Activated CD8-positive, alpha-beta memory T cell treated with anti-CD3 and anti-CD28 coated beads, Interleukin-2, amount 10 ng/mL, durations not matched to agents 7 days and 5 days (primary cell): ENCODE measurements at regions not wholly inside any gene's neighbourhood (a gene's known extent, or its start where the extent isn't known, plus 50 kb on each side); places are given as distances from the start of the nearest gene placed in this dataset.
"Not testable (repeated sequence)": the region's sequence is repeated elsewhere in the genome, so short reads cannot be mapped to it uniquely, and the experiment has no call there.

Experiments used
- ATAC-seq: fragments of 150-1000 bp; cut with Tn5 transposase; one replicate; pipeline ENCODE4 v1.10.0; 2021; ENCODE audit warnings: moderate library complexity
- CTCF ChIA-PET: fragments of 350-600 bp; sonication (Branson Sonifier 250); formaldehyde crosslinking; loops from one replicate; lab custom pipeline; 2021; ENCODE audit warnings: antibody characterized with exemption; lab: Charles Lee
- DNase-seq: peaks from one replicate; pipeline ENCODE4 v3.0.0-alpha.2; 2020
- H3K27ac Mint-ChIP-seq: one replicate; pipeline ENCODE4 v1.8.0; 2021; ENCODE audit warnings: mild to moderate bottlenecking, mixed read lengths
- H3K27me3 Mint-ChIP-seq: one replicate; pipeline ENCODE4 v1.8.0; 2021; ENCODE audit warnings: mixed read lengths
- H3K36me3 Mint-ChIP-seq: one replicate; pipeline ENCODE4 v1.8.0; 2021; ENCODE audit warnings: mild to moderate bottlenecking, mixed read lengths
- H3K4me1 Mint-ChIP-seq: one replicate; pipeline ENCODE4 v1.8.0; 2021; ENCODE audit warnings: mixed read lengths
- H3K4me3 Mint-ChIP-seq: one replicate; pipeline ENCODE4 v1.8.0; 2021; ENCODE audit warnings: mild to moderate bottlenecking, moderate library complexity, mixed read lengths
- H3K9me3 Mint-ChIP-seq: one replicate; pipeline ENCODE4 v1.8.0; 2022; ENCODE audit warnings: low read depth, mixed read lengths

GRCh38 chr14:53278602-53279506, 125.7 kb upstream of the DDHD1 start:
- H3K9me3 Mint-ChIP-seq, result peaks cover 10% of the 10 kb centered on the region
- ATAC-seq, result no peak
- CTCF ChIA-PET, result no interaction called here
- H3K4me3 Mint-ChIP-seq, result no peak overlapping the region
- no peak overlapping the region for H3K27ac Mint-ChIP-seq
- peaks cover 1% of the 10 kb centered on the region for H3K36me3 Mint-ChIP-seq
- H3K27me3 Mint-ChIP-seq, result no peaks in the 10 kb centered on the region
- no peak for DNase-seq
- H3K4me1 Mint-ChIP-seq, result no peaks in the 10 kb centered on the region

- Mint-ChIP-seq H3K4me1 (no peaks in the 10 kb centered on the region), H3K36me3 (no peaks in the 10 kb centered on the region), H3K27me3 (no peaks in the 10 kb centered on the region), H3K9me3 (no peaks in the 10 kb centered on the region), H3K27ac (no peak overlapping the region), H3K4me3 (no peak overlapping the region)
- no peak for ATAC-seq
- CTCF ChIA-PET, result no interaction called here
- DNase-seq, result no peak
Measured at GRCh38 chr14:53273671-53274072, 120.5 kb upstream of the DDHD1 start.

- Mint-ChIP-seq H3K9me3 (peaks cover 2% of the 10 kb centered on the region), H3K4me1 (no peaks in the 10 kb centered on the region), H3K27me3 (peaks cover 2% of the 10 kb centered on the region), H3K36me3 (peaks cover 1% of the 10 kb centered on the region), H3K4me3 (no peak overlapping the region), H3K27ac (no peak overlapping the region)
- DNase-seq (no peak), ATAC-seq (no peak)
- CTCF ChIA-PET, result no interaction called here
Measured at GRCh38 chr14:53265025-53265424, 111.9 kb upstream of the DDHD1 start.

- Mint-ChIP-seq H3K9me3 (peaks cover 5% of the 10 kb centered on the region), H3K4me1 (no peaks in the 10 kb centered on the region), H3K36me3 (peaks cover 3% of the 10 kb centered on the region), H3K27ac (no peak overlapping the region), H3K4me3 (no peak overlapping the region), H3K27me3 (peaks cover 2% of the 10 kb centered on the region)
- ATAC-seq (no peak), DNase-seq (no peak)
- CTCF ChIA-PET, result interaction anchor here (1.5 kb wide), 1 partner anchor 45 kb away, joined by 3 read pairs; no protein-coding TSS in a partner anchor
Measured at GRCh38 chr14:53260928-53261327, 107.8 kb upstream of the DDHD1 start.

GRCh38 chr14:53260286-53260685, 107.2 kb upstream of the DDHD1 start:
- CTCF ChIA-PET, result no interaction called here
- H3K9me3 Mint-ChIP-seq, result peaks cover 5% of the 10 kb centered on the region
- no peak for DNase-seq
- peaks cover 3% of the 10 kb centered on the region for H3K36me3 Mint-ChIP-seq
- H3K4me1 Mint-ChIP-seq, result no peaks in the 10 kb centered on the region
- peaks cover 2% of the 10 kb centered on the region for H3K27me3 Mint-ChIP-seq
- no peak overlapping the region for H3K27ac Mint-ChIP-seq
- no peak for ATAC-seq
- no peak overlapping the region for H3K4me3 Mint-ChIP-seq

GRCh38 chr14:53252141-53252540, 99.0 kb upstream of the DDHD1 start:
- H3K4me1 Mint-ChIP-seq, result no peaks in the 10 kb centered on the region
- H3K27ac Mint-ChIP-seq, result no peak overlapping the region
- H3K4me3 Mint-ChIP-seq, result no peak overlapping the region
- H3K27me3 Mint-ChIP-seq, result peaks cover 2% of the 10 kb centered on the region
- peaks cover 10% of the 10 kb centered on the region for H3K36me3 Mint-ChIP-seq
- ATAC-seq (no peak), DNase-seq (no peak)
- CTCF ChIA-PET, result no interaction called here
- H3K9me3 Mint-ChIP-seq, result peaks cover 2% of the 10 kb centered on the region

- Mint-ChIP-seq H3K4me1 (no peaks in the 10 kb centered on the region), H3K27me3 (peaks cover 2% of the 10 kb centered on the region), H3K27ac (no peak overlapping the region), H3K4me3 (no peak overlapping the region), H3K36me3 (peaks cover 5% of the 10 kb centered on the region), H3K9me3 (no peaks in the 10 kb centered on the region)
- ATAC-seq (no peak), DNase-seq (no peak)
- CTCF ChIA-PET, result no interaction called here
Measured at GRCh38 chr14:53249059-53249458, 95.9 kb upstream of the DDHD1 start.

GRCh38 chr14:53247596-53248370, 94.7 kb upstream of the DDHD1 start:
- Mint-ChIP-seq H3K27me3 (peaks cover under 1% of the 10 kb centered on the region), H3K27ac (no peak overlapping the region), H3K36me3 (peaks cover 5% of the 10 kb centered on the region), H3K9me3 (no peaks in the 10 kb centered on the region), H3K4me3 (no peak overlapping the region), H3K4me1 (no peaks in the 10 kb centered on the region)
- ATAC-seq (no peak), DNase-seq (no peak)
- CTCF ChIA-PET, result no interaction called here

- H3K36me3 Mint-ChIP-seq, result peaks cover 11% of the 10 kb centered on the region
- not testable (repeated sequence) for H3K4me3 Mint-ChIP-seq, ATAC-seq, H3K4me1 Mint-ChIP-seq, H3K27ac Mint-ChIP-seq, DNase-seq, H3K9me3 Mint-ChIP-seq, H3K27me3 Mint-ChIP-seq
- CTCF ChIA-PET, result interaction anchor here (1.3 kb wide), 1 partner anchor 53 kb away, joined by 3 read pairs; no protein-coding TSS in a partner anchor
Measured at GRCh38 chr14:53242898-53243297, 89.8 kb upstream of the DDHD1 start.

- no peak overlapping the region for H3K27ac Mint-ChIP-seq
- no peak for ATAC-seq
- H3K4me3 Mint-ChIP-seq, result no peak overlapping the region
- peaks cover 6% of the 10 kb centered on the region for H3K36me3 Mint-ChIP-seq
- CTCF ChIA-PET, result no interaction called here
- no peak for DNase-seq
- H3K4me1 Mint-ChIP-seq, result peaks cover 2% of the 10 kb centered on the region
- peaks cover 5% of the 10 kb centered on the region for H3K9me3 Mint-ChIP-seq
- H3K27me3 Mint-ChIP-seq, result no peaks in the 10 kb centered on the region
Measured at GRCh38 chr14:53237488-53237887, 84.4 kb upstream of the DDHD1 start.

- DNase-seq (no peak), ATAC-seq (no peak)
- no peaks in the 10 kb centered on the region for H3K27me3 Mint-ChIP-seq
- no peak overlapping the region for H3K27ac Mint-ChIP-seq
- peaks cover 2% of the 10 kb centered on the region for H3K36me3 Mint-ChIP-seq
- no peak overlapping the region for H3K4me3 Mint-ChIP-seq
- no peaks in the 10 kb centered on the region for H3K9me3 Mint-ChIP-seq
- peaks cover 2% of the 10 kb centered on the region for H3K4me1 Mint-ChIP-seq
- CTCF ChIA-PET, result no interaction called here
Measured at GRCh38 chr14:53236708-53237107, 83.6 kb upstream of the DDHD1 start.

- DNase-seq (no peak), ATAC-seq (no peak)
- Mint-ChIP-seq H3K4me1 (peaks cover 2% of the 10 kb centered on the region), H3K27ac (no peak overlapping the region), H3K27me3 (no peaks in the 10 kb centered on the region), H3K4me3 (no peak overlapping the region), H3K36me3 (peaks cover 3% of the 10 kb centered on the region), H3K9me3 (no peaks in the 10 kb centered on the region)
- CTCF ChIA-PET, result no interaction called here
Measured at GRCh38 chr14:53231171-53231570, 78.0 kb upstream of the DDHD1 start.

GRCh38 chr14:53228966-53229365, 75.8 kb upstream of the DDHD1 start:
- CTCF ChIA-PET, result no interaction called here
- ATAC-seq, result no peak
- Mint-ChIP-seq H3K4me1 (peaks cover 2% of the 10 kb centered on the region), H3K27me3 (no peaks in the 10 kb centered on the region), H3K36me3 (peaks cover 9% of the 10 kb centered on the region), H3K27ac (no peak overlapping the region), H3K9me3 (no peaks in the 10 kb centered on the region), H3K4me3 (no peak overlapping the region)
- no peak for DNase-seq
